Ecto neural progenitor cell (in vitro differentiated cells): ENCODE measurements at regions not wholly inside any gene's neighbourhood (a gene's known extent, or its start where the extent isn't known, plus 50 kb on each side); places are given as distances from the start of the nearest gene placed in this dataset.

Experiments
- DNase-seq: peaks from one replicate; pipeline ENCODE4 v3.0.0-alpha.2; 2018; ENCODE audit warnings: low spot score

- DNase-seq, result no peak
Measured at GRCh38 chr13:34886987-34887386, 55.1 kb upstream of the NBEA start.
